HG03378 (cell line): ENCODE measurements at regions not wholly inside any gene's neighbourhood (a gene's known extent, or its start where the extent isn't known, plus 50 kb on each side); places are given as distances from the start of the nearest gene placed in this dataset.

ENCODE experiments used
- ATAC-seq: cut with Tn5 transposase; IDR thresholded peaks from one replicate; pipeline ENCODE4 v1.9.1; 2021; ENCODE audit warnings: mild to moderate bottlenecking, moderate library complexity; ENCODE audit not compliant: unreplicated experiment

- no peak for ATAC-seq
Observed at GRCh38 chr13:29934531-29935308, 84.3 kb upstream of the UBL3 start.

- ATAC-seq, result no peak
Observed at GRCh38 chr13:29933401-29933800, 83.0 kb upstream of the UBL3 start.

GRCh38 chr13:29931696-29932095, 81.3 kb upstream of the UBL3 start:
- no peak for ATAC-seq

GRCh38 chr13:29929062-29929847, 78.8 kb upstream of the UBL3 start:
- ATAC-seq, result no peak

GRCh38 chr13:29926098-29926476, 75.7 kb upstream of the UBL3 start:
- ATAC-seq, result no peak

- no peak for ATAC-seq
Observed at GRCh38 chr13:29925457-29926097, 75.2 kb upstream of the UBL3 start.

GRCh38 chr13:29924482-29925350, 74.3 kb upstream of the UBL3 start:
- no peak for ATAC-seq

- no peak for ATAC-seq
Observed at GRCh38 chr13:29923554-29924481, 73.4 kb upstream of the UBL3 start.

GRCh38 chr13:29922896-29923295, 72.5 kb upstream of the UBL3 start:
- ATAC-seq, result no peak

- no peak for ATAC-seq
Observed at GRCh38 chr13:29922281-29922821, 71.9 kb upstream of the UBL3 start.

GRCh38 chr13:29921542-29921941, 71.1 kb upstream of the UBL3 start:
- ATAC-seq, result no peak

GRCh38 chr13:29920025-29920643, 69.7 kb upstream of the UBL3 start:
- ATAC-seq, result no peak

- ATAC-seq, result no peak
Observed at GRCh38 chr13:29918845-29919244, 68.4 kb upstream of the UBL3 start.

- no peak for ATAC-seq
Observed at GRCh38 chr13:29917650-29918049, 67.2 kb upstream of the UBL3 start.

GRCh38 chr13:29914581-29914980, 64.2 kb upstream of the UBL3 start:
- no peak for ATAC-seq

- ATAC-seq, result no peak
Observed at GRCh38 chr13:29911781-29912418, 61.5 kb upstream of the UBL3 start.

GRCh38 chr13:29909975-29910674, 59.7 kb upstream of the UBL3 start:
- no peak for ATAC-seq
